GM18951 (cell line): ENCODE measurements at regions not wholly inside any gene's neighbourhood (a gene's known extent, or its start where the extent isn't known, plus 50 kb on each side); places are given as distances from the start of the nearest gene placed in this dataset.

ENCODE experiments used
- POLR2A ChIP-seq: IDR thresholded peaks from 4 replicates; pipeline ENCODE4 v1.6.1; 2011; ENCODE audit warnings: mild to moderate bottlenecking; ENCODE audit not compliant: insufficient read length, insufficient read depth; ENCODE audit errors: extremely low read depth
- in situ Hi-C: fragments of 300-500 bp; cut with MboI; formaldehyde crosslinking; loops from one replicate; pipeline ENCODE4 v1.12.0; 2022; ENCODE audit warnings: low sequenced_read_pairs, mixed read lengths, inconsistent platforms; ENCODE audit not compliant: unreplicated experiment

DNA sequence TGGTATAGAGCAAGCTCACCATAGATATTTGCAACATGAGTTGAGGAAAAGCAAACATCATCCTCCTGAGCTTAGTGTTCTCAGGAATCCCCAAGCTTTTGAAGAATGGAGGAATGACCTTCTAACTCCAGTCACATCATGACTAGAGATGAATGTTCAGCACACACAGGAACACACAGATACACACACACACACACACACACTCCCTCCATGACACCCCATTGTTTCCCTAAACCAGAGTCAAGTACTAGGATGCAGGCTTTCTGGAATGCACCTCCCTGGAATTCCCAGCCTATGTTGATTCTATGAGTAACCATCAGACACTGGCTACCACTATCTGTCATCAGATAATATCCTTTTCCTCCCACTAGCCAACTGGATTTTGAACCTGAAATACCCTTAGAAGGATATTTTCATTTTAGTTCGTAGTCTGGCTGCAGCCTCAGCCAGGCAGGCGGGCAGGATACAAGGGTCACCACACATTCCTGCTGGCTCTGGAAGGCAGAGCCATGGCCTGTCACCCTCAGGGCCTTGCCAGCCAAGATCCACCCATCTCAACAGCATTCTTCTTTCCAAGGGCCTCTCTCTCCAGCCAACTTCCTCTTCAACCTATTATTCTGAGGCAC is 162.4 kb downstream of the FOXO1 start:
- TF ChIP-seq POLR2A = no peak
- in situ Hi-C loops = no loop called here

GRCh38 chr13:40504641-40505040 is 161.8 kb downstream of the FOXO1 start:
- in situ Hi-C loops = no loop called here
- TF ChIP-seq POLR2A = no peak

DNA sequence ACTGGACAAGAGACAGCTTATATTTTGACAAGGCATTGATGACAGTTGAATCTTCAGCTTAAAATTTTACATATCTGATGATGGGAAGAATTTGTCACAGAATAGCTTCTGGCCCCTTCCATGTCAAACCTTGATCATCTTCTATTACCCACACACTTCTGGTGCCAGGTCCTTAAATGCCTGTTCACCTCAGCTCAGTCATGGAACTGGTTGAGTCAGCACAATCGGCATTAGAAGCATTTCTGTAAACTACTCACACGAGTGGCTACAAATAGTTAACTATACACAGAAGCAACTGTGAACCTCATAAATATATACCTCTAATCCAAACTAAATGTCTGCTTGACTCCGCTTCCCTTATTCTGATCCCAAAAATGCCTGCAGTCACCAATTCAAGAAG is 161.2 kb downstream of the FOXO1 start:
- in situ Hi-C loops = no loop called here
- no peak for TF ChIP-seq POLR2A
